Retina (tissue), 1 donor: ENCODE measurements at regions not wholly inside any gene's neighbourhood (a gene's known extent, or its start where the extent isn't known, plus 50 kb on each side); places are given as distances from the start of the nearest gene placed in this dataset.
"Not testable (repeated sequence)": the region's sequence is repeated elsewhere in the genome, so short reads cannot be mapped to it uniquely, and the experiment has no call there.

Source experiments
- DNase-seq: peaks from one replicate; pipeline ENCODE4 v3.0.0-alpha.2; 2016

DNA sequence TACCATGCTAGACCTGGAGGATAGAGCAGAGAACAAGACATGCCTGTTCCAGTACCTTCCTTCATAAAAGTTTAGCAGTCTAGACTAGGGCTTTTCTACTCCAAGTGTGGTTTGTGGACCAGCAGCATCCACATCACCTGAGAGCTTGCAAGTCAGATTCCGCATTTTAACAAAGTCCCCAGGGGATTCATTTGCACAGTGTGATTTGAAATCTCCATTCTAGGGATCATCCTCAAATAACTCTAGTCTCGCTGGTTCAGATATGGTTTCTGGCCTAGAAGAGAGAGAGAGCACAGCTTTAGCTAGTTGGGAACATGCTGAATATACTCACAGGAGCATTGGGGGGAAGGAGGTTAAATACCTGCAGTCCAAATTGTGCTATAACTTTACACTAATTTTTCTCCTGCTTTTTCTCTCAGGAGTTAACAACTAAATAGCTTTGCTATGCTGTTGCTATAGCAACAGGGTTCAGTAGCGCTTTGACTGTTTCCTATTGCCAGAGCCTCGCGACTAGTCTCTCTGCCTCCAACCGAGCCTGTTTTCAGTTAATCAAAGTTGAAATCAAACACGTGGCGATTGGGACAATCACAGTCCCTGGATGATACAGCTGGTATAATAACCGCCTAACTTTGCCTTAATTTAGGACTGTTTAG lies 64.0 kb upstream of the RASGRF1 start:
- DNase-seq = peak; percentile 44

DNA sequence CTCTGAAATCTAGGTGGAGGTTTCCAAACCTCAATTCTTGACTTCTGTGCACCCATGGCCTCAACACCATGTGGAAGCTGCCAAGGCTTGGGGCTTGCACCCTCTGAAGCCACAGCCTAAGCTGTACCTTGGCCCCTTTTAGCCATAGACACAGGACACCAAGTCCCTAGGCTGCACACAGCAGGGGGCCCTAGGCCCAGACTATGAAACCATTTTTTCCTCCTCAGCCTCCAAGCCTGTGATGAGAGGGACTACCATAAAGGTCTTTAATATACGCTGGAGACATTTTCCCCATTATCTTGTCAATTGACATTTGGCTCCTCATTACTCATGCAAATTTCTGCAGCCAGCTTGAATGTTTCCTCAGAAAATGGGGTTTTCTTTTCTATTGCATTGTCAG lies 53.7 kb upstream of the RASGRF1 start:
- not testable (repeated sequence) for DNase-seq

DNA sequence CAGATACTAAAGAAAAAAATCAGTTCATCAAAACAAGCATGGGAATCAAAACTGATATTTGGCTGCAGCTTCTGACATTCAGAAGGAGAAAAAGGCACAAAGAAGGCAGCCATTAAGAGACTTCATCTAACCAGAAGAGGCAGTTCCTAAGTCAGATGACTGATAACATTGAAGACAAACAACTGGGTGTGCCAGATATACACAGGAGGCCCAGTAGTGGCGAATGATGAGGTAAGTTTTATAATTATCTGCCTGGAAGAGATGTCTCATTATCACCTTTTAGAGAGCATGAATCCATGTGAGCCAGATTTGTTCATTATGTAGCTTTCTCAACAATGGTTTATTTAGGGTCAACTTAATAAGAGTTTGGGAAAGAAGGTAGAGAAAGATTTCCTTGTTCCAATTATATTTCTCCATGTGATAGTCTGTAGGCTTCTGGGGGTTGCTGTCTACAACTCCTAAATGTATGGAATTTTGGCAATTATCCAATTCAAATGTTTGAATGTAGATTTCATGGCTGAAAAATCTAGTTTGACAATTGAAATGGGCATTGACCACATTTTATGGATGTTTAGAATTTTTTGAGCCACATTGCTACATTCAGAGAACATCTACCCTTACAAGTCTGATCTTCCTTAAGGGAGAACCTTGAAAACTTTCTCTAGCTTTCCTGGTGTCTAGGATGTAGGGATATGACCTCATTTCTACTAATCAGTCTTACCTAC lies 50.4 kb upstream of the RASGRF1 start:
- DNase-seq = no peak
